ENCODE measurements at regions not wholly inside any gene's neighbourhood (a gene's known extent, or its start where the extent isn't known, plus 50 kb on each side); places are given as distances from the start of the nearest gene placed in this dataset.
"Not testable (repeated sequence)": the region's sequence is repeated elsewhere in the genome, so short reads cannot be mapped to it uniquely, and the experiment has no call there.

- Histone ChIP-seq H3K4me3 (ENCODE audit: low read length) (no peak overlapping the region), H3K4me1 (ENCODE audit: control insufficient read depth, insufficient read depth, low read length) (no peaks in the 10 kb centered on the region), H3K27ac (ENCODE audit: low read length) (no peak overlapping the region), H3K9me3 (replicated peaks; ENCODE audit: control insufficient read depth, low read depth, low read length) (no peaks in the 10 kb centered on the region), H3K27me3 (ENCODE audit: control insufficient read depth, insufficient read depth, low read length) (peaks cover 2% of the 10 kb centered on the region), H3K36me3 (ENCODE audit: control insufficient read depth, insufficient read depth, low read length) (no peaks in the 10 kb centered on the region)
- WGBS (ENCODE audit: insufficient coverage): 66% methylated on average over 2 of the region's 2 CpGs
- no peak for DNase-seq
These were observed 65.3 kb downstream of the CUZD1 start for GRCh38 chr10:122780391-122780790.

- Histone ChIP-seq H3K9me3 (replicated peaks; ENCODE audit: control insufficient read depth, low read depth, low read length) (no peaks in the 10 kb centered on the region), H3K4me3 (ENCODE audit: low read length) (no peak overlapping the region), H3K36me3 (ENCODE audit: control insufficient read depth, insufficient read depth, low read length) (no peaks in the 10 kb centered on the region), H3K27ac (ENCODE audit: low read length) (no peak overlapping the region), H3K4me1 (ENCODE audit: control insufficient read depth, insufficient read depth, low read length) (no peaks in the 10 kb centered on the region), H3K27me3 (ENCODE audit: control insufficient read depth, insufficient read depth, low read length) (peaks cover 2% of the 10 kb centered on the region)
- WGBS (ENCODE audit: insufficient coverage): 85% methylated on average over 13 of the region's 13 CpGs
- no peak for DNase-seq
These were observed 65.7 kb downstream of the CUZD1 start for GRCh38 chr10:122779924-122780323.

- Histone ChIP-seq H3K4me1 (ENCODE audit: control insufficient read depth, insufficient read depth, low read length) (no peaks in the 10 kb centered on the region), H3K36me3 (ENCODE audit: control insufficient read depth, insufficient read depth, low read length) (no peaks in the 10 kb centered on the region), H3K9me3 (replicated peaks; ENCODE audit: control insufficient read depth, low read depth, low read length) (no peaks in the 10 kb centered on the region), H3K4me3 (ENCODE audit: low read length) (no peak overlapping the region), H3K27me3 (ENCODE audit: control insufficient read depth, insufficient read depth, low read length) (peaks cover 2% of the 10 kb centered on the region), H3K27ac (ENCODE audit: low read length) (no peak overlapping the region)
- no peak for DNase-seq
- WGBS (ENCODE audit: insufficient coverage): 79% methylated on average over 14 of the region's 14 CpGs
These were observed 68.1 kb downstream of the CUZD1 start for GRCh38 chr10:122777515-122778059.

- WGBS (ENCODE audit: insufficient coverage): 25% methylated on average over 1 of the region's 2 CpGs
- H3K4me1 ChIP-seq (ENCODE audit: control insufficient read depth, insufficient read depth, low read length): no peaks in the 10 kb centered on the region
- H3K9me3 ChIP-seq (replicated peaks; ENCODE audit: control insufficient read depth, low read depth, low read length): no peaks in the 10 kb centered on the region
- peak; percentile 2 for DNase-seq
- H3K4me3 ChIP-seq (ENCODE audit: low read length): no peak overlapping the region
- peaks cover 2% of the 10 kb centered on the region for H3K27me3 ChIP-seq (ENCODE audit: control insufficient read depth, insufficient read depth, low read length)
- no peaks in the 10 kb centered on the region for H3K36me3 ChIP-seq (ENCODE audit: control insufficient read depth, insufficient read depth, low read length)
- H3K27ac ChIP-seq (ENCODE audit: low read length): no peak overlapping the region
These were observed 71.4 kb downstream of the CUZD1 start for GRCh38 chr10:122774231-122774630.

- WGBS (ENCODE audit: insufficient coverage): 91% methylated on average over 8 of the region's 12 CpGs
- H3K4me3 ChIP-seq (ENCODE audit: low read length); H3K36me3 ChIP-seq (ENCODE audit: control insufficient read depth, insufficient read depth, low read length); DNase-seq; H3K9me3 ChIP-seq (replicated peaks; ENCODE audit: control insufficient read depth, low read depth, low read length); H3K4me1 ChIP-seq (ENCODE audit: control insufficient read depth, insufficient read depth, low read length); H3K27me3 ChIP-seq (ENCODE audit: control insufficient read depth, insufficient read depth, low read length); H3K27ac ChIP-seq (ENCODE audit: low read length): not testable (repeated sequence)
These were observed 71.8 kb upstream of the C10orf120 start for GRCh38 chr10:122771404-122771803.

GRCh38 chr10:122768389-122768745 is 68.7 kb upstream of the C10orf120 start:
- no CpG with 5 or more reads among the region's 1 CpG for WGBS (ENCODE audit: insufficient coverage)
- Histone ChIP-seq H3K4me1 (ENCODE audit: control insufficient read depth, insufficient read depth, low read length) (no peaks in the 10 kb centered on the region), H3K27me3 (ENCODE audit: control insufficient read depth, insufficient read depth, low read length) (no peaks in the 10 kb centered on the region), H3K36me3 (ENCODE audit: control insufficient read depth, insufficient read depth, low read length) (no peaks in the 10 kb centered on the region), H3K27ac (ENCODE audit: low read length) (no peak overlapping the region), H3K4me3 (ENCODE audit: low read length) (no peak overlapping the region), H3K9me3 (replicated peaks; ENCODE audit: control insufficient read depth, low read depth, low read length) (no peaks in the 10 kb centered on the region)
- no peak for DNase-seq

- no peak overlapping the region for H3K4me3 ChIP-seq (ENCODE audit: low read length)
- no peaks in the 10 kb centered on the region for H3K4me1 ChIP-seq (ENCODE audit: control insufficient read depth, insufficient read depth, low read length)
- WGBS (ENCODE audit: insufficient coverage): 88% methylated on average over 9 of the region's 12 CpGs
- no peaks in the 10 kb centered on the region for H3K36me3 ChIP-seq (ENCODE audit: control insufficient read depth, insufficient read depth, low read length)
- H3K27ac ChIP-seq (ENCODE audit: low read length): no peak overlapping the region
- H3K9me3 ChIP-seq (replicated peaks; ENCODE audit: control insufficient read depth, low read depth, low read length): no peaks in the 10 kb centered on the region
- no peak for DNase-seq
- H3K27me3 ChIP-seq (ENCODE audit: control insufficient read depth, insufficient read depth, low read length): no peaks in the 10 kb centered on the region
These were observed 68.2 kb upstream of the C10orf120 start for GRCh38 chr10:122767621-122768388.

GRCh38 chr10:122765412-122765811 is 65.8 kb upstream of the C10orf120 start:
- no peaks in the 10 kb centered on the region for H3K4me1 ChIP-seq (ENCODE audit: control insufficient read depth, insufficient read depth, low read length)
- no peak overlapping the region for H3K27ac ChIP-seq (ENCODE audit: low read length)
- DNase-seq: no peak
- no peak overlapping the region for H3K4me3 ChIP-seq (ENCODE audit: low read length)
- no peaks in the 10 kb centered on the region for H3K9me3 ChIP-seq (replicated peaks; ENCODE audit: control insufficient read depth, low read depth, low read length)
- no peaks in the 10 kb centered on the region for H3K36me3 ChIP-seq (ENCODE audit: control insufficient read depth, insufficient read depth, low read length)
- no CpG with 5 or more reads among the region's 2 CpGs for WGBS (ENCODE audit: insufficient coverage)
- H3K27me3 ChIP-seq (ENCODE audit: control insufficient read depth, insufficient read depth, low read length): no peaks in the 10 kb centered on the region

GRCh38 chr10:122756656-122757055 is 57.0 kb upstream of the C10orf120 start:
- Histone ChIP-seq H3K4me1 (ENCODE audit: control insufficient read depth, insufficient read depth, low read length) (no peaks in the 10 kb centered on the region), H3K27ac (ENCODE audit: low read length) (no peak overlapping the region), H3K36me3 (ENCODE audit: control insufficient read depth, insufficient read depth, low read length) (no peaks in the 10 kb centered on the region), H3K9me3 (replicated peaks; ENCODE audit: control insufficient read depth, low read depth, low read length) (peaks cover 4% of the 10 kb centered on the region), H3K27me3 (ENCODE audit: control insufficient read depth, insufficient read depth, low read length) (no peaks in the 10 kb centered on the region), H3K4me3 (ENCODE audit: low read length) (no peak overlapping the region)
- WGBS (ENCODE audit: insufficient coverage): 83% methylated on average over 8 of the region's 9 CpGs
- no peak for DNase-seq

GRCh38 chr10:122754491-122755235 is 55.0 kb upstream of the C10orf120 start:
- Histone ChIP-seq H3K27me3 (ENCODE audit: control insufficient read depth, insufficient read depth, low read length) (no peaks in the 10 kb centered on the region), H3K36me3 (ENCODE audit: control insufficient read depth, insufficient read depth, low read length) (no peaks in the 10 kb centered on the region), H3K4me1 (ENCODE audit: control insufficient read depth, insufficient read depth, low read length) (no peaks in the 10 kb centered on the region), H3K9me3 (replicated peaks; ENCODE audit: control insufficient read depth, low read depth, low read length) (peaks cover 4% of the 10 kb centered on the region), H3K27ac (ENCODE audit: low read length) (no peak overlapping the region), H3K4me3 (ENCODE audit: low read length) (no peak overlapping the region)
- no peak for DNase-seq
- 78% methylated on average over 7 of the region's 11 CpGs for WGBS (ENCODE audit: insufficient coverage)

Measured in muscle of leg (tissue), 3 donors.